DOHH2 (cell line): ENCODE measurements at regions not wholly inside any gene's neighbourhood (a gene's known extent, or its start where the extent isn't known, plus 50 kb on each side); places are given as distances from the start of the nearest gene placed in this dataset.

ENCODE experiments used
- CTCF ChIP-seq: fragments of 200-600 bp; sonication (generic); IDR thresholded peaks from one replicate; pipeline ENCODE4 v1.5.1; 2014; ENCODE audit warnings: antibody characterized with exemption, mild to moderate bottlenecking, low read depth, low read length; ENCODE audit not compliant: poor library complexity, severe bottlenecking
- EZH2phosphoT487 ChIP-seq: fragments of 200-600 bp; sonication (generic); IDR thresholded peaks from 2 replicates; pipeline ENCODE4 v1.6.1; 2017; ENCODE audit warnings: borderline replicate concordance, mild to moderate bottlenecking, antibody characterized with exemption, low read length, moderate library complexity, mixed read lengths

GRCh38 chr6:6919173-6919572 lies 188.6 kb upstream of the RREB1 start:
- TF ChIP-seq CTCF: no peak
- TF ChIP-seq EZH2phosphoT487: no peak
